ENCODE measurements at regions not wholly inside any gene's neighbourhood (a gene's known extent, or its start where the extent isn't known, plus 50 kb on each side); places are given as distances from the start of the nearest gene placed in this dataset.
"Not testable (repeated sequence)": the region's sequence is repeated elsewhere in the genome, so short reads cannot be mapped to it uniquely, and the experiment has no call there.

DNA sequence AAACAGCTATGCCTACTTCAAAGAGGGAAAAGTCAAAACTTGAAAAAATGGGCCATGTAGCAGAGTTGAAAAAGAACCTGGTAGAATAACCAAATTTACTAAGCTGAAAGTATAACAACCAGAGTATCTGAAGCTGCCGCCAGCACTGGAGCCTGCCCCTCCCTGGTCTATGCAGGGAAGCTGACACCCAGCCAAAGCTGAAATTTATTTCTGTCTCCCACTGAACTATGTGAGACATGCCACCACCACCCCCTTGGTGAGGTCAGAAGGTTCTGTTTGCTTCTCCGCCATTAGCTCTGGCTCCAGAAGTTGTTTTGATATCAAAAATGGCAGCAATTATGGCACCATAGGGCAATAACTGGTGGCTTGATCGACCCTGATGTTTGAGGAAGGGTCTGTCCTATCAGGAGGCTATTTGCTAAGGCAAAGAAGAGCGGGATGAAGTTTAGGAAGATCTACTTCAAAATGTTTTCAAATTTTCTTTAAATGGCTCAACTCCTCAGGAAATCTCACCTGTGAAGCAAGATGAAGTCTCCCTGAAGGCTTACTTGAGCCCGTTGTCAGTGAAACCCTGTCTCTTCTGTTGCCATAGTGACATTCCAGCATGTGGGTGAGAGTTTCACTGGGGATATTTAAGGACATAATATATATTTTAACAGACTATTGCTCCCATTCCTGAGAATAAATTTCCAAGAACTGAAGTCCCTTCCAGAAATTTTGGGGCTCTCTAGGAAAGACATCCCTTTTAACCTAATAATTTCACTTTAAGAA is 122.0 kb downstream of the COPRS start:
- no peak overlapping the region for H3K4me3 Mint-ChIP-seq
- no peaks in the 10 kb centered on the region for H3K36me3 Mint-ChIP-seq (ENCODE audit: low read depth)
- H3K27me3 Mint-ChIP-seq (ENCODE audit: low read depth) = peaks cover 12% of the 10 kb centered on the region
- H3K4me1 Mint-ChIP-seq = peaks cover 19% of the 10 kb centered on the region
- TF ChIP-seq, protein P1, sequence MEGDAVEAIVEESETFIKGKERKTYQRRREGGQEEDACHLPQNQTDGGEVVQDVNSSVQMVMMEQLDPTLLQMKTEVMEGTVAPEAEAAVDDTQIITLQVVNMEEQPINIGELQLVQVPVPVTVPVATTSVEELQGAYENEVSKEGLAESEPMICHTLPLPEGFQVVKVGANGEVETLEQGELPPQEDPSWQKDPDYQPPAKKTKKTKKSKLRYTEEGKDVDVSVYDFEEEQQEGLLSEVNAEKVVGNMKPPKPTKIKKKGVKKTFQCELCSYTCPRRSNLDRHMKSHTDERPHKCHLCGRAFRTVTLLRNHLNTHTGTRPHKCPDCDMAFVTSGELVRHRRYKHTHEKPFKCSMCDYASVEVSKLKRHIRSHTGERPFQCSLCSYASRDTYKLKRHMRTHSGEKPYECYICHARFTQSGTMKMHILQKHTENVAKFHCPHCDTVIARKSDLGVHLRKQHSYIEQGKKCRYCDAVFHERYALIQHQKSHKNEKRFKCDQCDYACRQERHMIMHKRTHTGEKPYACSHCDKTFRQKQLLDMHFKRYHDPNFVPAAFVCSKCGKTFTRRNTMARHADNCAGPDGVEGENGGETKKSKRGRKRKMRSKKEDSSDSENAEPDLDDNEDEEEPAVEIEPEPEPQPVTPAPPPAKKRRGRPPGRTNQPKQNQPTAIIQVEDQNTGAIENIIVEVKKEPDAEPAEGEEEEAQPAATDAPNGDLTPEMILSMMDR (IDR thresholded peaks at IDR 0.05; ENCODE audit: unreplicated experiment in 3 of 3) = no peak
- peaks cover 2% of the 10 kb centered on the region for H3K9me3 Mint-ChIP-seq
- H3K27ac Mint-ChIP-seq = peak overlapping the region in 1 of 3 experiments; percentile 55

DNA sequence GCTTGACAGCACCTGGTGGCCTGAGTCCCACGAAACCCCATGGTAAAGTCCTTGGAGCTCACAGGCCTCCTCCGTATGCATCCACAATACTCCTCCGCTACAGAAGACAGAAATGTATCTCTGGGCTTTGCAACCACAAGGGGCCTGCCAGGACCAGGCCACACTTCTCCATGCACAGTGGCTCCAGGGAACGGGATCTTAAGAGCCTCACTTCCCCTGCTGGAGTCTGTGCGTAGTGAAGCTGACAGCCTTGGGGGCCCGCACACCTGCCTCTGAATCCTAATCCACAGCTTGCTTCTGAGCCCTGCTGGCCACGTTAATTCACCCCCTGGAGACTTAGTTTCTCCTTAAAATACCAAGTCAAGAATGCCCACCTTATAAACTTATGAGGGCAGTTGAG is 125.7 kb downstream of the COPRS start:
- Mint-ChIP-seq H3K27ac (no peak overlapping the region), H3K4me1 (peaks cover 13% of the 10 kb centered on the region), H3K9me3 (peaks cover 2% of the 10 kb centered on the region), H3K36me3 (ENCODE audit: low read depth) (no peaks in the 10 kb centered on the region), H3K27me3 (ENCODE audit: low read depth) (peaks cover 13% of the 10 kb centered on the region), H3K4me3 (no peak overlapping the region)
- TF ChIP-seq, protein P1 (IDR thresholded peaks at IDR 0.05; ENCODE audit: unreplicated experiment in 3 of 3) = no peak

DNA sequence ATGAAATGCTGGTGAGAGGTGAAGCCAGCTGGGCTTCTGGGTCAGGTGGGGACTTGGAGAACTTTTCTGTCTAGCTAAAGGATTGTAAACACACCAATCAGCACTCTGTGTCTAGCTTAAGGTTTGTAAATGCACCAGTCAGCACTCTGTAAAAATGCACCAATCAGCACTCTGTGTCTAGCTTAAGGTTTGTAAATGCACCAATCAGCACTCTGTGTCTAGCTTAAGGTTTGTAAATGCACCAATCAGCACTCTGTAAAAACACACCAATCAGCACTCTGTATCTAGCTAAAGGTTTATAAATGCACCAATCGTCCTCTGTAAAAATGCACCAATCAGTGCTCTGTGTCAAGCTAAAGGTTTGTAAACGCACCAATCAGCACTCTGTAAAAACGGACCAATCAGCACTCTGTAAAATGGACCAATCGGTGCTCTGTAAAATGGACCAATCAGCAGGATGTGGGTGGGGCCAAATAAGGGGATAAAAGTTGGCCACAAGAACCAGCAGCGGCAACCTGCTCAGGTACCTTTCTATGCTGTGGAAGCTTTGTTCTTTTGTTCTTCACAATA is 127.4 kb downstream of the COPRS start:
- H3K4me3 Mint-ChIP-seq; H3K27ac Mint-ChIP-seq; H3K36me3 Mint-ChIP-seq (ENCODE audit: low read depth); H3K9me3 Mint-ChIP-seq: not testable (repeated sequence)
- peaks cover 11% of the 10 kb centered on the region for H3K4me1 Mint-ChIP-seq
- H3K27me3 Mint-ChIP-seq (ENCODE audit: low read depth) = peaks cover 17% of the 10 kb centered on the region

DNA sequence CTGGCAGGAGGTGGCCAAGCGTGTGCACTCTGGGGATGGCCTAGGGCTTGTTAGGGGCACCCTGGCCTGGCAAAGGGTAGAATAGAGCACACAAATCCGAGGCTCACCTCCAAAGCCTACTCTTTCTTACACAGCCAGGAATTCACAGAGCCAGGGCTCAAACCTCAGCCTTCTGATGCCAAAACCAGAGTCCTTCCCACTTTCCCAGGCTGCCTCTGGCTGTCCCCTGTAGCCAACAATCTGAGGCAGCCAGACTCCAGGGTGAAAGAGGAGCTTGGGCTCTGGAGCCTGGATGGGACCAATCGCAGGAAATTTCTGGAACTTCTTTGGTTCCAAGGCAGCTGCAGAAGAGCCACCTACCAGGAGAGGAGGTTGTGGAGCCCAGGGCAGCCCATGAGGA is 127.9 kb downstream of the COPRS start:
- H3K4me3 Mint-ChIP-seq = no peak overlapping the region
- TF ChIP-seq, protein P1 (IDR thresholded peaks at IDR 0.05; ENCODE audit: unreplicated experiment in 3 of 3) = no peak
- H3K9me3 Mint-ChIP-seq = no peaks in the 10 kb centered on the region
- H3K4me1 Mint-ChIP-seq = peaks cover 9% of the 10 kb centered on the region
- no peak overlapping the region for H3K27ac Mint-ChIP-seq
- peaks cover 16% of the 10 kb centered on the region for H3K27me3 Mint-ChIP-seq (ENCODE audit: low read depth)
- H3K36me3 Mint-ChIP-seq (ENCODE audit: low read depth) = no peaks in the 10 kb centered on the region

DNA sequence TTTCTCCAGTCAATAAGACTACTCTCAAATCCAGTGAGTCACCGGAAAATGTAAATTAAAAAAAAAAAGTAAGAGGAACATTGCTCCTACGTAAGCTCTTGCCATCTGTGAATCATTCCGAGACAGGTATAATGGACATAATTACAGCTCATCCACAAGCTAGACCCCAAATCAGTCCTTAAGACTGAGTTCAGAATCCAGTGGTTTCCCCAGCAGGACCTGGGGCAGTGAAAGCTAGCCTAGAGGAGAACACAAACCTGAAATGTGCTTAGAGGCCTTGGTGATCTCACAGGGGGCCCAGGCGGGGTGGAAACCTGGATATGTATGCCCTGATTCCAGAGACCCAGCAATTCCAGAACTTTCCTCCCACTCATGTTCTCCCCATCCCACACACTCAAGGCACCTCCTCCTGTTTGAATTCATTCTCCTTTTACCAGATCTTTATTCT is 132.0 kb downstream of the COPRS start:
- no peak overlapping the region for H3K27ac Mint-ChIP-seq
- H3K4me1 Mint-ChIP-seq = peaks cover 16% of the 10 kb centered on the region
- peaks cover 3% of the 10 kb centered on the region for H3K9me3 Mint-ChIP-seq
- TF ChIP-seq, protein P1 (IDR thresholded peaks at IDR 0.05; ENCODE audit: unreplicated experiment in 3 of 3) = no peak
- H3K36me3 Mint-ChIP-seq (ENCODE audit: low read depth) = no peaks in the 10 kb centered on the region
- no peak overlapping the region for H3K4me3 Mint-ChIP-seq
- peaks cover 24% of the 10 kb centered on the region for H3K27me3 Mint-ChIP-seq (ENCODE audit: low read depth)

DNA sequence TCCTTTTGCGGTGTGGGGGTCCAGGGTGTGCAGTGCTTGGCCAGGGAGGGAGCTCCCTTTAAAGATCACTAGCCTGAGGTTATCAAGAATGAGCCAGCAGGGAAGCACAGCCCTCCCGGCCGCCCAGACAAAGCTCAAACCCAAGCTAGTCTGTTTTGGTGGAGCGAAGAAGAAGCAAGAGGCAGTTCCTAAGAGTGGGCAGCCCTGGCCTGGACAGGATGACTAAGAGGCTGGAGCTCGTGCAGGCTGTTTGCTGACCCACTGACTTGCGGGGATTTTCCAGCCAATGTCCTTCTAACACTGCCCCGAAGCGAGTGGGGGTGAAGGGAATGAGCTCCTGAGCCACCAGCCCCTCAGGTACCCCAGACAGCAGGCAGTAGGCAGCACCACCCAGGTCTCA is 134.4 kb downstream of the COPRS start:
- H3K27me3 Mint-ChIP-seq (ENCODE audit: low read depth) = peaks cover 27% of the 10 kb centered on the region
- H3K36me3 Mint-ChIP-seq (ENCODE audit: low read depth) = no peaks in the 10 kb centered on the region
- no peak overlapping the region for H3K4me3 Mint-ChIP-seq
- H3K9me3 Mint-ChIP-seq = peaks cover 3% of the 10 kb centered on the region
- TF ChIP-seq, protein P1 (IDR thresholded peaks at IDR 0.05; ENCODE audit: unreplicated experiment in 3 of 3) = no peak
- no peak overlapping the region for H3K27ac Mint-ChIP-seq
- H3K4me1 Mint-ChIP-seq = peaks cover 17% of the 10 kb centered on the region

Measured in nephron (organoid).